Midbrain (tissue), 1 donor: ENCODE measurements at regions not wholly inside any gene's neighbourhood (a gene's known extent, or its start where the extent isn't known, plus 50 kb on each side); places are given as distances from the start of the nearest gene placed in this dataset.
"Not testable (repeated sequence)": the region's sequence is repeated elsewhere in the genome, so short reads cannot be mapped to it uniquely, and the experiment has no call there.

ENCODE experiments used
- DNase-seq: peaks from one replicate; lab custom pipeline; 2025; lab: John Stamatoyannopoulos, UW

DNA sequence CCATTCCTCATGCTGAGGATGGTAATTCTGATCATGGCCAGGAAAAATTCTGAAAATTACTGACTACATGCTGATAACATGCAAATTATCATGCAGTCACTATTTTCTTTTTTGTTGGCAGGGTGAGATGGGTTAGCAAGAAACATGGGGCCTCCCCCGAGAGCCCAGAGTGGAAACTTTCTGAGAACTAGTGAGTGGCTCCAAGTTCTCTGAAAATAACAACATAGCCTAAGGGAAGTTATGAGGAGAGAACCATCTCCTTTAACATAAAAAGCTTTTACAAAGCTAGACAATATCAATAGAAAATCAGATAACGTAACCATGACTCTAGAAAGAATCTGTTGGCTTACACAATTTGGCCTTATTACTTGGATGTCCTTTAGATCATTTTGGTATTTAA, 254.2 kb downstream of the PLOD2 start:
- no peak for DNase-seq

DNA sequence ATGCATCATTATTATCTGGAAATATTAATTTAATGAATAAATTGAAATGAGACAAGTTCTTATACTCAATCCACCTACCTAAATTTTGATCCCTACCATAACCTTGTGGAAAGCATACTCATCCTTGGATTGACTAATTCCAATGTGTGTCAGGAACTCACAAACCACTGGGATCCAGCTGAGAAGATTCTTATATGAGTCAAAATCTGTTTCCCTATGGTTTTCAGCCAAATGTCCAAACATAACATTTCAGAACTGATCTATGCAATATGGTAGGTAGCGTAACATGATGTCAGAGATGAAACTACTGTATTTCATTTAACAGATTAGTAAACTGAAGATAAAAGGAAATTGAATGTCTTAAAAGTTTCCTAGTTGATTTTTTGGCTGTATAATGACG, 250.0 kb downstream of the PLOD2 start:
- DNase-seq, result no peak

DNA sequence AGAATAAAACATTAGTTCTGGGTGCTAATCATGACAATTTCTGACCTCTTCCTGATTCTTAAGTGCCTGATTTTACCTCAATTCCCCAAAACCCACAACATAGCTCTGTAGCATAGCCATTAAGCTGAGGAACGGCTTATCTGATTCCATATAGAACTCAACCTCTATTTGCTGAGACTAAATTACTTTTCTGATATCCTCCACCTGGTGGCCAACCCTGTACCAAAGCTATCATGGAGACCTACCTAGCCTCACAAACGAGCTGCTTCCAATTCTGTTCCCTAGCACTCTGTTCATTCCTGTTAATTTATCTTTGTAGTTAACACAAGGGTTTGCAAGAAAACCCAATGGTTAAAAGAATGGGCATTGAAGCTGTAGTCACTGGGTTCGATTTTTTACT, 245.2 kb downstream of the PLOD2 start:
- no peak for DNase-seq

DNA sequence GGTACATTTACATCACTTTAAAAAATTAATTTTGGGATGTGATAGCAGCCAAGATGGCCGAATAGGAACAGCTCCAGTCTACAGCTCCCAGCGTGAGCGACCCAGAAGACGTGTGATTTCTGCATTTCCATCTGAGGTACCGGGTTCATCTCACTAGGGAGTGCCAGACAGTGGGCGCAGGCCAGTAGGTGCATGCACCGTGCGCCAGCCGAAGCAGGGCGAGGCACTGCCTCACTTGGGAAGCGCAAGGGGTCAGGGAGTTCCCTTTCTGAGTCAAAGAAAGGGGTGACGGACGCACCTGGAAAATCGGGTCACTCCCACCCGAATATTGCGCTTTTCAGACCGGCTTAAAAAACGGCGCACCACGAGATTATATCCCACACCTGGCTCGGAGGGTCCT, 233.2 kb downstream of the PLOD2 start:
- not testable (repeated sequence) for DNase-seq

DNA sequence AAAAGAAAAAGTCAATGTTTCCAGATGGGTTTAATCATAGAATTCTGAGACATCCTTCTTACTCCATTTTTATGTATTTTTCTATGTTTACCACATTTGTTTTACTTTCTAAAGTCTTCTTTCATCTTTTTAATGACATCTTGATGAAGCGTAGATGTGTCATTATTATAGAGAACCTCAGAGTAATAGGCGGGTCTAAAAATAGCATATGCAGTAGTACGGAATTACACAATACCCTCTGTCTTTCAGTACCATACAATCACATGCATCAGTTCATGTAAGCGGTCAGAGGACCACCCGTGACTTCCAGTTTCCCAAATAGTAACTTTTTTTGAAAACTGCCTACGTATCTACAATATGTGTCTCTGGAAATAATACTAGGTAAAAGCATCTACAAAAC, 224.0 kb downstream of the PLOD2 start:
- DNase-seq, result no peak

DNA sequence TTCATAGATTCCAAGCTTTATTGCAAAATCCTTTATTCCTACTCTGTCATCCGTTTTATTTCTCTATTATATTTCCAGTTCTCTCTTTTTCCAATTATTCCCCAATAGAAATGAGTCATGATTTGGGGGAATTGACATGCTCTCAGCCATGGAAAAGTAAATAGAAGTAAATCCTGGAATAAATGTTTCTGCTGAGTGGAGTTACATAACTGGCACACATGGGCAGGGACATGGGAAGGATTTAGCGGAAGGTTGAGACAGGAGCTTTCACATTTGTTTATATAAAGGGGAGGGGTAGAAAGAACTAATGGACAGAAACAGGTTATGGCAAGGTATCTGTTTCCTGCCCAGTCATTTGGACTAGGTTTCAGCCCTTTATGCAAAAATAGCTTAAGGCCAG, 221.6 kb downstream of the PLOD2 start:
- DNase-seq, result no peak

DNA sequence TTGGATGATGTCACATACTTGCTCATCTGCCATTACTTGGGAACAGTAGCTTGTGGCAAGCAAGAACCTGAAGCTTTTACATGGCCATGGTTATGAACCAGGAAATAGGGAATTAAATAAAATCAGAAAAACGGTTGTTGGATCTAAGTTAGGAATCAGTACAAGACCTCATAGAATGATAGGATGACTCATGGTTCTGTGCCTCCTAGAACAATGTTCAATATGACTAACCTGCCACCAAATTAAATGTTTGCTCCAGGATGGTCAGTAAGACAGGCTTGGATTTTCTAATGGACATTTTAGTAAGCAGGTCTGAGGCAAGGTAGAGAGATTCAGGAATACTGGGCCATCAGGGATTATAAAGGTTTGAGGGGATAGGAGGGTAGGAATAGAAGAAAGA, 218.9 kb downstream of the PLOD2 start:
- no peak for DNase-seq

DNA sequence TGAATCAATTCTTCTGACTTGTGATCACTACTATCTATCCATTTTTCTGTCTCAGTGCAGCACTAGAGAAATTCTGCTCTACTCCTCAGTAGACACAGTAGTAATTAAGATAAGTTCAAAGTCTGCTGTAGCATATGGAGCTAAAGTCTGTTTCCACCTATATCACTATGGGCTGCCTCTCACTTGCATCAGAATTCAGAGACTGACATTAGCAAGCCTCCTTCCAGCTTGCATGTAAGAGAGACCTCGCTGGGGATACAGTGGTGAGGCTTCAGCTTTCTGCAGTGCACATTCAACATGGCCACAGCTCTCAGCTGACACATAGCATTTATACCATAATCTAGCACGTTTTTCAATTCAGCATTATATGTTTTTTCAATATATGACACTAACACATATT, 217.0 kb downstream of the PLOD2 start:
- no peak for DNase-seq

DNA sequence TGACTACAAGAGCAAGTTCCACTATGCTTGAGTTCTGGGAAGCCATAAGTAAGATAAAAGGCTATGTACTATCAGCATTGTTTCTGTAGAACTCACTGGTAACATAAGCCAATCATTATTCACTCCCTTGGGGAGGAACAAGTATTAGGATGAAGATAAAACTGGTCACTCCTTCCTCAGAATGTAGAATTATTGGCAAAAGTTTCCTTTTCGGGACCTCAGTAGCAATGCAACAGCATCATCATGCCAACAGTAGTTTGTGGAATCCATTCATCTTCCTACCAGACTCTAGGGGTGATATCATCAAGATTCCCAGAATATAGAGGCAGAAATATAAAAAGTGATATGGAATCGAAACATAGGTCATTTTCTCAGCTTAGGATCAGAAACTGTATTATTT, 209.5 kb downstream of the PLOD2 start:
- no peak for DNase-seq

DNA sequence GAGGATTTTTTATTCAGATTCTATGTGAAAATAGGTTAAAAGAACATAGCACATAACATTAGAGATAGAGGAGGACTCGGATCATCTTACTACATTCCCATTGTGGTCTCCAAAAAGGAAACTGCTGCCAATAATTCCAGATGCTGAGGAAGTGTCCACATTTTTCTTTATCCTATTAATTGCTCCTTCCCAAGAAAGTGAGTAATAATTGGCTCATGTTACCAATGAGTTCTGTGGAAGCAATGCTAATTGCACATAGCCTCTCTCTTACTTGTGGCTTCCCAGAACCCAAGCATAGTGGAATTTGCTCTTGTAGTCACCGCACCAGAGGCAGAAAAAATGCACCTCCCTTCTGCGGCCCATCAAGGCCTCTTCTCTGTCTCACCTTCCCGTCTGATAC, 208.4 kb downstream of the PLOD2 start:
- DNase-seq, result no peak

DNA sequence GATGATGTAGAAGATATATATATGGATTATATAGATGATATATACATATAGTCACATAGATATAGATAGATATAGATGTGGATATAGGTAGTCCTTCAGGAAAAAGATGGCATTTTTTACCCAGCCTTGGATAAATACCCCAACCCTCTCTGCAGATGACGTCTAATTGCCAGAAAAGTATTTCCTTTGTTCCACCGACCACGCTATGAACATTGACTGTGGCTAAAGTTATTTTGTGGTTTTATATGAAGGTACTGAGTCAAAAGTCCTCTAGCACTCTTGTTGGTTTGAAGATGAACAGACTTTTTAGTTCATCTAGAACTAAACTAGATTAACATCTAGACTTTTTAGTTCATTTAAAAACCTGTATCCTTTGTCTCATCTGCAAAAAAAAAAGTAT, 207.7 kb downstream of the PLOD2 start:
- no peak for DNase-seq

DNA sequence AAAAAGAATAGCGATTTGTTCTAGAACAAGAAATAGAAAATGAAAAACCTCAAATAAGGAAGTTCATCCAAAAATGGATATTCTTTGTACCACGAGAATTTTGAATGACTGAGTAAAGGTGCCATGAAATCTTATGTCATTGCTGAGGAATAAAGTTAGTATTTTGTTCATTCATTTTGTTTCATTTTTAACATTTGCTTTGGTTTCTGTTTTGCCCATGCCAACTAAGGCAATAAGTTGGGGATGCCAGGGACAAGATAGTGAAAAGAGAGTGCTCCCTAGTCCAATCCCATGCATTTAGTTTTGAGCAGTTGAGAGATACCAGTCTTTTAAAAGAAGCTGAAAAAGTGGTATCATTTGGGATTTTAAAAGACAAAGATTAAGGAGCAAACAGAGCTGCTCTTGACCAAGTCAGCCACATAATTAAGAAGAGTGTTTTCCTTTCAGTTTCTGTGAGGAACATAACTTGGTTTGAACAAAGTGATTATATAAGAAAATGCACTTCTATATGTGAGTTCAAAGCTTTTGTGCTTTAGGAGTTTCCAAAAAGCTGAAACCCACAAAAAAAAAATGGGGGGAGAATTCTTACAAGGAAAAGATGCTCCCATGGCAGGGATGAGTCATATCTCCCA, 201.4 kb downstream of the PLOD2 start:
- DNase-seq, result no peak

DNA sequence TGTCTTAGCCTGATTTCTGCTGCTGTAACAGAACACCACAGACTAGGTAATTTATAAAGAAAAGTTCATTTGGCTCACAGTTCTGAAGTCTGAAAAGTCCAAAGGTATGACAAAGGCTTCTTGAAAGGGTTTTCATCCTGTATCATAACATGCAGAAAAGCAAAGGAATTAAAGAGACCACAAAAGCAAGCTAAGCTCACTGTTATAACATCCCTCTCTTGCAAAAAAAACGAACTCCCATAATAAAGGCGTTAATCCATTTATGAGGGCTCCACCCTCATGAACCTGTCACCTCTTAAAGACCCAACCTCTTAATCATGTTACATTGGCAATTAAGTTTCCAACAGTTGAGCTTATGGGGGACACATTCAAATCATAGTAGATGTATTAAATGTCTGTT, 197.9 kb downstream of the PLOD2 start:
- no peak for DNase-seq

DNA sequence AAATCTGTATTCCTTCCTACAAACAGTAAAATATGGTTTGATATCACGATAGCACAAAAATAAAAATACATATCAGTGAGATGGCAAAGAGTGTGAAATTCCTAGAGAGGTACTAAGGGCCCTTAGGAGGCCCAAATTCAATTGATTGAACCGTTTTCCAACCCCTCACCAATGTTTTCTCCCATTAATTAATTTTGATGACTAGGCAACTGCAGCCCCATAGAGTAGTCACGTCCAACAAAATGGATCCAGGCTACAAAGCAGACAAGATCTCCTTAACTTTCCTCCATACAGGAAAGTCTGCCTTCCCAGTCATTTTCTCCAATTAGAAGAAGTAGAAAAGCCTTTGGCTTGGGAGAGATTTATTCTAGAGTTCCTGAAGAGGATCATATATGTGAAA, 193.9 kb downstream of the PLOD2 start:
- DNase-seq, result no peak

DNA sequence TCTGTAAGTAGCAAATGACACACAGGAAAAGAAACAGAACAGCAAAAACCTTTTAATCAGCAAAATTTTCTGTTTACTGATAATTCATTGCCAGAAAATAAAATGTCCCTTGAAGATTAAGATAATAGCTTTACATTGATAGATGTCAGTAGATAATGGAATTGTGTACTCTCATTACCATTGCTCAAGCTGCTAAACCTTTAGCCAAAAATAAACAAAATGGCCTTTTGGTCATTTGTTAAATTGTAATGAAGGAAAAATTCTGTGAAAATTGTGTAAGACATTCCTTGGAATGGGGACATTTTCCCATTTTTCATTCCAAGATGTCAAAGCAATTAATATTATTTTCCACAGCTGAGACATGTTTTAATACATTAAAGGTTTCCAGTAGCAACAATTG, 189.8 kb downstream of the PLOD2 start:
- DNase-seq, result no peak

DNA sequence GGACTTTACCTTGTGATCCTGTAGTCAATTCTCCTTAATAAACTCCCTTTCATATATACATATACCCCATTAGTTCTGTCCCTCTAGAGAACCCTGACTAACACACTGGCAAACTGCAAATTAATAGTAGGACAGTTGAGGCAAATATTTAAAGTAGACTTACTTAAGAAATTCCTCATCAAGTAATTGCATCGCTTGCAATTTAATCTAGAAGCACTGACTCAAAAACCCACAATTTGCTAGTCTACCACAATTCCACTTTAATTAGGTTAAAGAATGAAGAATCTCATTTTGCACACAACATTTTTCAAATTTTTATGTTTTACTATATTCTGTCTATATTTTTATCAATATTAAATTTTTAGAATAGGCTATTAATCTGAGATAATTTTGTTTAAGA, 188.1 kb downstream of the PLOD2 start:
- DNase-seq, result no peak

DNA sequence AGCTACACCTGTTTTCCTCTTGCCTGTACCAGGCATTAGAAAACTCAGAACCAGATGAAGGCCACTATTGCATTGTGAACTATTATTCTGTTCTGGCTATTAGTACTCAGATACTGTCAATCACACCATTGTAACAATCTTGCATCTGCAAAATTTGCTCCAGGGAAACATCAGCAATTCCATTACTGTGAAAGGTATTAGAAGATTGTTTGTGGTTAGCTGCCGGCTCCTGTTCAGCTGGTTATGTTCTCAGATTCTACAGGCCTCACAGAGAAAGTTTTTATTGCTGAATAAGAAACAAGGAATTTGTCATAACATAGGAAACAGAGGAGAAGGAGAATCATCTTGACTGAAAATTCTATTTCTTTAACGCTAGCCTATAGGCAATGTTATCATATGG, 179.9 kb downstream of the PLOD2 start:
- no peak for DNase-seq

DNA sequence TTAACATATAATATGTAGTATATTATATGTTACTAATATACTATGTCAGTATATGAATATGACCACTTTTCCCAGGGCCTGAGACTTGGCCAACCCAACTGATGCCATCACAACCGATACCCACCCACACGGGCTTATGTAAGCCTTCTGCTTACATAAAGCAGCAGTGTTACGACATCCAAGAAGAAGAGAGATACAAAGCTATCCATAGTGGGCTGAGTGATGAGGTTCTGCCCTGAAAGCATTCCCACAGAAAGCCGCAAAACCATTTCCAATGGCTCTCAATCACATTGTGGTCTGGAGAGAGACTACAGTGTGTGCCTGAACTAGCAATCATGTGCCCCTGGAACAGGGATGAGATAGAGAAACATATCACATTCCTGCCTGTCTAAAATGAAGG, 177.9 kb downstream of the PLOD2 start:
- DNase-seq, result no peak
